ENCODE measurements at regions not wholly inside any gene's neighbourhood (a gene's known extent, or its start where the extent isn't known, plus 50 kb on each side); places are given as distances from the start of the nearest gene placed in this dataset.

GRCh38 chr14:28142400-28143015, 624.1 kb upstream of the FOXG1 start:
- peak; percentile 88 for TF ChIP-seq CTCF (IDR thresholded peaks at IDR 0.05; ENCODE audit: low read depth, low read length)
- peak; percentile 36 for DNase-seq

GRCh38 chr14:28143316-28143715, 623.3 kb upstream of the FOXG1 start:
- DNase-seq, result no peak
- Histone ChIP-seq H3K4me1 (peaks cover 2% of the 10 kb centered on the region; the same call in 1 of the 2 replicates), H3K27me3 (no peaks in the 10 kb centered on the region), H3K4me3 (ENCODE audit: low read depth, low read length) (peak overlapping the region; percentile 31; the same call in 1 of the 2 replicates), H3K36me3 (no peaks in the 10 kb centered on the region), H3K9me3 (no peaks in the 10 kb centered on the region)
- TF ChIP-seq CTCF (IDR thresholded peaks at IDR 0.05; ENCODE audit: low read depth, low read length), result no peak

More at GRCh38 chr14:28142400-28143015, 624.1 kb upstream of the FOXG1 start:
- peaks cover 2% of the 10 kb centered on the region; the same call in 1 of the 2 replicates for H3K4me1 ChIP-seq
- H3K36me3 ChIP-seq, result no peaks in the 10 kb centered on the region
- no peaks in the 10 kb centered on the region for H3K27me3 ChIP-seq
- no peaks in the 10 kb centered on the region for H3K9me3 ChIP-seq
- H3K4me3 ChIP-seq (ENCODE audit: low read depth, low read length), result no peak overlapping the region

DNA sequence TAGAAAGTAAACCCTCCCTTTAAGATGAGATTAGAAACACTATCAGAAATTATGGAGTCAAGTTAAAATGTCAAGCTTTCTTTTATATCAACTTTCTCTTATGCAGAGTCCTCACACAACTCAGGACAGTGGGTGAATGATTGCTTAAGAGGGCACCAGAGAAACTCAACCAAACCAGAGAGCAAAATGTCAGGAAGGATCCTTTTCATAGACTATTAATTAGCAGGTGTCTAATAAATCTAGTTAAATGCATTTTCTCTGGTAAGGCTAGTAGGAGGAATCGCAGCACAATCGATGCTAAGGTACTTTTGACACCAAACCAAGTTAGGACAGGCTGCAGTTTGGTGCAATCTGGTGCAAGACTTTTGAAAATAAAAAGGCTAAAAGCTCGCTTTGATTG, 614.7 kb upstream of the FOXG1 start:
- H3K9me3 ChIP-seq, result no peaks in the 10 kb centered on the region
- no peak for TF ChIP-seq CTCF (IDR thresholded peaks at IDR 0.05; ENCODE audit: low read depth, low read length)
- no peaks in the 10 kb centered on the region for H3K27me3 ChIP-seq
- H3K4me3 ChIP-seq (ENCODE audit: low read depth, low read length), result no peak overlapping the region
- H3K4me1 ChIP-seq, result 0 out of 2 replicates have a peak, but pooled peaks cover 4% of the 10 kb centered on the region
- no peak for DNase-seq
- no peaks in the 10 kb centered on the region for H3K36me3 ChIP-seq

- Histone ChIP-seq H3K4me3 (ENCODE audit: low read depth, low read length) (no peak overlapping the region), H3K27me3 (no peaks in the 10 kb centered on the region), H3K36me3 (no peaks in the 10 kb centered on the region), H3K4me1 (0 out of 2 replicates have a peak, but pooled peaks cover 4% of the 10 kb centered on the region), H3K9me3 (no peaks in the 10 kb centered on the region)
- TF ChIP-seq CTCF (IDR thresholded peaks at IDR 0.05; ENCODE audit: low read depth, low read length), result no peak
- no peak for DNase-seq
These were observed 614.0 kb upstream of the FOXG1 start for GRCh38 chr14:28152453-28153044.

- H3K4me1 ChIP-seq, result peaks cover 3% of the 10 kb centered on the region; the same call in 1 of the 2 replicates
- H3K4me3 ChIP-seq (ENCODE audit: low read depth, low read length), result no peak overlapping the region
- no peaks in the 10 kb centered on the region for H3K9me3 ChIP-seq
- H3K27me3 ChIP-seq, result no peaks in the 10 kb centered on the region
- TF ChIP-seq CTCF (IDR thresholded peaks at IDR 0.05; ENCODE audit: low read depth, low read length), result no peak
- DNase-seq, result no peak
- H3K36me3 ChIP-seq, result no peaks in the 10 kb centered on the region
These were observed 609.2 kb upstream of the FOXG1 start for GRCh38 chr14:28157289-28157869.
